GM21528 (cell line): ENCODE measurements at regions not wholly inside any gene's neighbourhood (a gene's known extent, or its start where the extent isn't known, plus 50 kb on each side); places are given as distances from the start of the nearest gene placed in this dataset.

Experiments
- ATAC-seq: cut with Tn5 transposase; IDR thresholded peaks from one replicate; pipeline ENCODE4 v1.9.1; 2021; ENCODE audit warnings: mild to moderate bottlenecking, moderate library complexity; ENCODE audit not compliant: unreplicated experiment, low FRiP score

GRCh38 chr3:6113338-6113737, 747.6 kb upstream of the GRM7 start:
- no peak for ATAC-seq

GRCh38 chr3:6119367-6119766, 741.5 kb upstream of the GRM7 start:
- no peak for ATAC-seq

- ATAC-seq, result no peak
These were observed 740.1 kb upstream of the GRM7 start for GRCh38 chr3:6120786-6121185.

GRCh38 chr3:6124875-6125274, 736.0 kb upstream of the GRM7 start:
- ATAC-seq, result no peak

- ATAC-seq, result no peak
These were observed 735.4 kb upstream of the GRM7 start for GRCh38 chr3:6125520-6125919.

GRCh38 chr3:6132684-6133432, 728.1 kb upstream of the GRM7 start:
- ATAC-seq, result no peak

GRCh38 chr3:6142707-6143106, 718.2 kb upstream of the GRM7 start:
- no peak for ATAC-seq

- ATAC-seq, result no peak
These were observed 713.0 kb upstream of the GRM7 start for GRCh38 chr3:6147883-6148282.

- ATAC-seq, result no peak
These were observed 705.1 kb upstream of the GRM7 start for GRCh38 chr3:6155650-6156338.

- no peak for ATAC-seq
These were observed 695.0 kb upstream of the GRM7 start for GRCh38 chr3:6165951-6166350.

- no peak for ATAC-seq
These were observed 692.7 kb upstream of the GRM7 start for GRCh38 chr3:6168256-6168655.

- ATAC-seq, result no peak
These were observed 687.9 kb upstream of the GRM7 start for GRCh38 chr3:6172871-6173642.

GRCh38 chr3:6177417-6177816, 683.5 kb upstream of the GRM7 start:
- ATAC-seq, result no peak

GRCh38 chr3:6179761-6180160, 681.2 kb upstream of the GRM7 start:
- ATAC-seq, result no peak

GRCh38 chr3:6180171-6180570, 680.7 kb upstream of the GRM7 start:
- ATAC-seq, result no peak

GRCh38 chr3:6182476-6182875, 678.4 kb upstream of the GRM7 start:
- ATAC-seq, result no peak

GRCh38 chr3:6182909-6183308, 678.0 kb upstream of the GRM7 start:
- ATAC-seq, result no peak

GRCh38 chr3:6189384-6189783, 671.5 kb upstream of the GRM7 start:
- no peak for ATAC-seq

GRCh38 chr3:6204891-6205290, 656.0 kb upstream of the GRM7 start:
- ATAC-seq, result no peak

GRCh38 chr3:6216135-6217026, 644.5 kb upstream of the GRM7 start:
- no peak for ATAC-seq
